WERI-Rb-1 (cell line): ENCODE measurements at regions not wholly inside any gene's neighbourhood (a gene's known extent, or its start where the extent isn't known, plus 50 kb on each side); places are given as distances from the start of the nearest gene placed in this dataset.
"Not testable (repeated sequence)": the region's sequence is repeated elsewhere in the genome, so short reads cannot be mapped to it uniquely, and the experiment has no call there.

Experiments used
- DNase-seq: peaks from one replicate; pipeline ENCODE4 v3.0.0-alpha.2; 2020
- H3K27ac ChIP-seq: fragments of 250-450 bp; sonication (Bioruptor Pico); 2 replicates; pipeline ENCODE4 v1.5.1; 2020; ENCODE audit warnings: mild to moderate bottlenecking, moderate library complexity
- H3K27me3 ChIP-seq: fragments of 250-450 bp; sonication (Bioruptor Pico); 2 replicates; pipeline ENCODE4 v1.5.1; 2021; ENCODE audit warnings: mild to moderate bottlenecking, low read depth, moderate library complexity; ENCODE audit not compliant: insufficient read depth, severe bottlenecking
- H3K36me3 ChIP-seq: fragments of 250-450 bp; sonication (Bioruptor Pico); 2 replicates; pipeline ENCODE4 v1.5.1; 2020; ENCODE audit warnings: mild to moderate bottlenecking, moderate library complexity
- H3K4me3 ChIP-seq: 2 replicates; pipeline ENCODE4 v1.5.1; 2011; ENCODE audit warnings: low read depth, mild to moderate bottlenecking, control low read depth, low read length
- H3K9me3 ChIP-seq: fragments of 250-450 bp; sonication (Bioruptor Pico); 2 replicates; pipeline ENCODE4 v1.5.1; 2021; ENCODE audit warnings: mild to moderate bottlenecking, moderate library complexity; ENCODE audit not compliant: severe bottlenecking
- CTCF ChIP-seq: IDR thresholded peaks from 2 replicates; pipeline ENCODE4 v1.5.1; 2011; ENCODE audit warnings: low read depth, mild to moderate bottlenecking, control low read depth, inconsistent platforms, low read length

GRCh38 chr20:30892541-30893345 lies 364.7 kb upstream of the DEFB115 start:
- H3K9me3 ChIP-seq: peaks cover 3% of the 10 kb centered on the region
- peaks cover 6% of the 10 kb centered on the region for H3K27me3 ChIP-seq

GRCh38 chr20:30893346-30894314 lies 363.8 kb upstream of the DEFB115 start:
- not testable (repeated sequence) for H3K27me3 ChIP-seq, H3K36me3 ChIP-seq, H3K4me3 ChIP-seq, H3K27ac ChIP-seq, H3K9me3 ChIP-seq, DNase-seq

More at GRCh38 chr20:30892541-30893345, 364.7 kb upstream of the DEFB115 start:
- DNase-seq: no peak
- Histone ChIP-seq H3K27ac (no peak overlapping the region), H3K4me3 (no peak overlapping the region), H3K36me3 (no peaks in the 10 kb centered on the region)
- TF ChIP-seq CTCF: no peak

GRCh38 chr20:30894707-30895353 lies 362.6 kb upstream of the DEFB115 start:
- not testable (repeated sequence) for DNase-seq, H3K9me3 ChIP-seq, H3K36me3 ChIP-seq, H3K4me3 ChIP-seq, H3K27ac ChIP-seq
- peaks cover 14% of the 10 kb centered on the region for H3K27me3 ChIP-seq

GRCh38 chr20:30895354-30895711 lies 362.1 kb upstream of the DEFB115 start:
- not testable (repeated sequence) for H3K4me3 ChIP-seq, H3K36me3 ChIP-seq, DNase-seq, H3K9me3 ChIP-seq, H3K27ac ChIP-seq
- peaks cover 14% of the 10 kb centered on the region for H3K27me3 ChIP-seq

GRCh38 chr20:30899370-30900079 lies 357.9 kb upstream of the DEFB115 start:
- H3K4me3 ChIP-seq, DNase-seq, H3K9me3 ChIP-seq, H3K27ac ChIP-seq, H3K36me3 ChIP-seq: not testable (repeated sequence)
- peaks cover 17% of the 10 kb centered on the region for H3K27me3 ChIP-seq

GRCh38 chr20:30900080-30900719 lies 357.3 kb upstream of the DEFB115 start:
- H3K9me3 ChIP-seq, H3K4me3 ChIP-seq, DNase-seq, H3K27ac ChIP-seq, H3K36me3 ChIP-seq: not testable (repeated sequence)
- peaks cover 18% of the 10 kb centered on the region for H3K27me3 ChIP-seq

GRCh38 chr20:30905231-30905630 lies 352.2 kb upstream of the DEFB115 start:
- H3K27me3 ChIP-seq, H3K27ac ChIP-seq, H3K9me3 ChIP-seq, H3K4me3 ChIP-seq, DNase-seq, H3K36me3 ChIP-seq: not testable (repeated sequence)

GRCh38 chr20:30910937-30911725 lies 346.3 kb upstream of the DEFB115 start:
- no peak for DNase-seq

GRCh38 chr20:30911832-30912660 lies 345.4 kb upstream of the DEFB115 start:
- H3K27ac ChIP-seq, H3K9me3 ChIP-seq, DNase-seq, H3K4me3 ChIP-seq, H3K36me3 ChIP-seq: not testable (repeated sequence)
- H3K27me3 ChIP-seq: peaks cover 13% of the 10 kb centered on the region

More at GRCh38 chr20:30910937-30911725, 346.3 kb upstream of the DEFB115 start:
- Histone ChIP-seq H3K36me3 (no peaks in the 10 kb centered on the region), H3K9me3 (no peaks in the 10 kb centered on the region), H3K27me3 (peaks cover 7% of the 10 kb centered on the region), H3K4me3 (no peak overlapping the region), H3K27ac (no peak overlapping the region)
- TF ChIP-seq CTCF: no peak

- not testable (repeated sequence) for H3K4me3 ChIP-seq, H3K9me3 ChIP-seq, DNase-seq, H3K36me3 ChIP-seq, H3K27ac ChIP-seq
- H3K27me3 ChIP-seq: peaks cover 13% of the 10 kb centered on the region
Observed at GRCh38 chr20:30912661-30913026, 344.8 kb upstream of the DEFB115 start.
